ENCODE measurements at regions not wholly inside any gene's neighbourhood (a gene's known extent, or its start where the extent isn't known, plus 50 kb on each side); places are given as distances from the start of the nearest gene placed in this dataset.

DNA sequence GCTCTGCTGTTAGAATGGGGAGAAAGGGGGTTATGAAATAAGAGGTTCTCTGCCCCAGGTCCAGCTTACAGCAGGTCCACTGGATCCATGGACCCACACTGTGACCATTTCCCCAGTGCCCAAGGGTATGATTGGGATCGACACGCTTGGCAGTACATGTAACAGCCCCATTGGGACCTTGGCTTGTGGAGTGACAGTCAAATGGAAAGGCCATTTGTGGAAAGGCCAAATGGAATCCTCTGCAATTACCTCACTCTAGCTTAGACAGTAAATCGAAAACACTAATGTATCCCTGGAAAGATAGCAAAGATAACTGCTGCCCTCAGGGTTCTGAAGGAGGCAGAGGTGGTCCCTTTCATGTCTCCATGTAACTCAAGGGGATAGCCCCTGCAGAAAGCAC, 109.1 kb downstream of the MINAR1 start:
- DNase-seq: no peak
- 77 to 88% (median 84%) methylated on average over 3 of the region's 3 CpGs for WGBS, 4 donors

DNA sequence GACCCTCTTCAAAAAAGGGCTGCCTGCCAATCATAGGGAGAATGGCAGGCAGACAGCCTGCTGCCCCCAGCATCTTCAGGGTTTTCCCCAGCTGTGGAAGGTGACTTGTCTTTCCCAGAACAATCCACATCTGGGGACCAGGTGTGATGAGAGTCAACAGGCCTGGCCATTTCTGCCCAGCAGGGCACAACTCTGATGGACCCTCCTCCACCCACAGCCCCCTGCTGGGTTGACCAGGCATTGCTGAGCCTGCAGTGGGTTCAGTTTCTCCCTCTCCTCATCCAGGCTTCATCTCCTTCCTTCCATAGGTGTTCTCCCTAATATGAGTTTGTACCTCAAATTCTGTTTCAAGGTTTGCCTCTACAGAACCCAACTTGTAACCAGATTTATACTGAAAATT, 111.0 kb downstream of the MINAR1 start:
- H3K27me3 ChIP-seq: no peaks in the 10 kb centered on the region
- H3K4me1 ChIP-seq: no peaks in the 10 kb centered on the region
- ATAC-seq: no peak
- TF ChIP-seq POLR2A (IDR thresholded peaks at IDR 0.05): no peak
- TF ChIP-seq, protein P1, sequence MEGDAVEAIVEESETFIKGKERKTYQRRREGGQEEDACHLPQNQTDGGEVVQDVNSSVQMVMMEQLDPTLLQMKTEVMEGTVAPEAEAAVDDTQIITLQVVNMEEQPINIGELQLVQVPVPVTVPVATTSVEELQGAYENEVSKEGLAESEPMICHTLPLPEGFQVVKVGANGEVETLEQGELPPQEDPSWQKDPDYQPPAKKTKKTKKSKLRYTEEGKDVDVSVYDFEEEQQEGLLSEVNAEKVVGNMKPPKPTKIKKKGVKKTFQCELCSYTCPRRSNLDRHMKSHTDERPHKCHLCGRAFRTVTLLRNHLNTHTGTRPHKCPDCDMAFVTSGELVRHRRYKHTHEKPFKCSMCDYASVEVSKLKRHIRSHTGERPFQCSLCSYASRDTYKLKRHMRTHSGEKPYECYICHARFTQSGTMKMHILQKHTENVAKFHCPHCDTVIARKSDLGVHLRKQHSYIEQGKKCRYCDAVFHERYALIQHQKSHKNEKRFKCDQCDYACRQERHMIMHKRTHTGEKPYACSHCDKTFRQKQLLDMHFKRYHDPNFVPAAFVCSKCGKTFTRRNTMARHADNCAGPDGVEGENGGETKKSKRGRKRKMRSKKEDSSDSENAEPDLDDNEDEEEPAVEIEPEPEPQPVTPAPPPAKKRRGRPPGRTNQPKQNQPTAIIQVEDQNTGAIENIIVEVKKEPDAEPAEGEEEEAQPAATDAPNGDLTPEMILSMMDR (IDR thresholded peaks at IDR 0.05): no peak
- DNase-seq: no peak
- intact Hi-C loops (cut with DNase I): no loop called here
- H3K4me3 ChIP-seq: no peak overlapping the region
- H3K36me3 ChIP-seq: no peaks in the 10 kb centered on the region
- H3K27ac ChIP-seq: no peak overlapping the region
- H3K9me3 ChIP-seq: no peaks in the 10 kb centered on the region

More for the DNA sequence above, 109.1 kb downstream of the MINAR1 start:
- Histone ChIP-seq H3K9me3 (no peaks in the 10 kb centered on the region), H3K36me3 (no peaks in the 10 kb centered on the region), H3K4me1 (no peaks in the 10 kb centered on the region), H3K27me3 (no peaks in the 10 kb centered on the region), H3K27ac (no peak overlapping the region), H3K4me3 (no peak overlapping the region)
- intact Hi-C loops (cut with DNase I): no loop called here
- TF ChIP-seq POLR2A (IDR thresholded peaks at IDR 0.05): no peak
- TF ChIP-seq, protein P1 (IDR thresholded peaks at IDR 0.05): no peak
- ATAC-seq: no peak

DNA sequence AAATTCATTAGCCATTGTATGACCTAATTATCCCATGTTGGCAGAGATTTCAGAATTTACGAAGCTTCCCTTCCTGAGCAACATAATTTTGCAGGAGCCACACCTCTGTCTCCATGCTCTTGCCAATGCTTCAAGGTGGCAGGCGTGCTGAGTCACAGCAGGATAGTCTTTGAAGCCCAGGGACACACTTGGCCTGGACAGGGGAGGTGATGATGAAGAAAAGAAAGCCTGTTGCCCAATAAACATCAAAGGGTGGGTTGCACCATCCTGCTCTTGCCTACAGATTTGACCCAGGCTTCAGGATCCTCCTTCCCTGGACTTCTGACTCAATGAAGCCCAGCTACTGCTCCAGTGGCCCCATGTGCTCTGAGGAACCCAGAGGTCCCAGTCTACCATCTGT, 117.1 kb downstream of the MINAR1 start:
- no peak overlapping the region for H3K4me3 ChIP-seq
- peaks cover 0 to 12% (median 0%) of the 10 kb centered on the region in 9 donors for H3K27me3 ChIP-seq
- ATAC-seq (no peak), DNase-seq (no peak)
- no peak for TF ChIP-seq POLR2A (IDR thresholded peaks at IDR 0.05)
- TF ChIP-seq, protein P1 (IDR thresholded peaks at IDR 0.05): no peak
- WGBS, 4 donors: 45 to 71% (median 58%) methylated on average over 2 of the region's 2 CpGs
- H3K4me1 ChIP-seq: no peaks in the 10 kb centered on the region
- no peaks in the 10 kb centered on the region for H3K9me3 ChIP-seq
- H3K27ac ChIP-seq: no peak overlapping the region
- intact Hi-C loops (cut with DNase I): no loop called here
- H3K36me3 ChIP-seq: no peaks in the 10 kb centered on the region

DNA sequence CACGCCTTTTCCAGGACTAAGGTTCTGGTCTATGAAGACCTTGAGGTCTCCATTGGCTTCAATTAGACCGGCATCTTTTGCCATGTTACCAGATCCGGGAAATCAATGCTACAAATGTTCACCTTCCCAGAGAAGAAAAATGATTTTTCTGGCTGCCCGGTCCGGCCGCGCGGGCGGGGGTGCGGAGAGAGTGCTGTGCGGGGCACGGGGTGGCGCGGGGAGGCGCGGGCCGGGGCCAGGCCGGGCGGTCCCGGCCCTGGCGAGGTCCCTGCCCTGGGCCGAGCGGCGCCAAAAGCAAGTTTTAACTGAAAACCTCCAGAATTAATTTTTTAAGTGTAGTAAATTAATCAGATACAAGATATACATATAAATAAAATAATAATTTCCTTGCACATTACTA, 128.2 kb downstream of the MINAR1 start:
- intact Hi-C loops (cut with DNase I): no loop called here
- 93 to 96% (median 94%) methylated on average over 24 of the region's 24 CpGs for WGBS, 4 donors
- Histone ChIP-seq H3K4me1 (no peaks in the 10 kb centered on the region), H3K27ac (no peak overlapping the region), H3K27me3 (peaks cover 0 to 17% (median 0%) of the 10 kb centered on the region in 9 donors), H3K36me3 (no peaks in the 10 kb centered on the region), H3K9me3 (no peaks in the 10 kb centered on the region), H3K4me3 (no peak overlapping the region)
- TF ChIP-seq POLR2A (IDR thresholded peaks at IDR 0.05): no peak
- TF ChIP-seq, protein P1 (IDR thresholded peaks at IDR 0.05): no peak
- DNase-seq (no peak), ATAC-seq (no peak)
